Nephron progenitor cell (in vitro differentiated cells): ENCODE measurements at regions not wholly inside any gene's neighbourhood (a gene's known extent, or its start where the extent isn't known, plus 50 kb on each side); places are given as distances from the start of the nearest gene placed in this dataset.
A peak's percentile ranks its signal among the peaks of the same experiment; 100 is the strongest.

Experiments used
- DNase-seq: peaks from one replicate; pipeline ENCODE4 v3.0.0; 2021
- H3K27ac Mint-ChIP-seq: 2 replicates; pipeline ENCODE4 v1.8.0; 2021; ENCODE audit warnings: mild to moderate bottlenecking, moderate library complexity, mixed read lengths
- H3K27me3 Mint-ChIP-seq: 2 replicates; pipeline ENCODE4 v1.8.0; 2021; ENCODE audit warnings: mild to moderate bottlenecking, low read depth, mixed read lengths; ENCODE audit not compliant: poor library complexity
- H3K36me3 Mint-ChIP-seq: 2 replicates; pipeline ENCODE4 v1.8.0; 2021; ENCODE audit warnings: low read depth, mixed read lengths
- H3K4me1 Mint-ChIP-seq: 2 replicates; pipeline ENCODE4 v1.8.0; 2021; ENCODE audit warnings: mixed read lengths
- H3K4me3 Mint-ChIP-seq: 2 replicates; pipeline ENCODE4 v1.8.0; 2021; ENCODE audit warnings: mild to moderate bottlenecking, moderate library complexity, mixed read lengths
- H3K9me3 Mint-ChIP-seq: 2 replicates; pipeline ENCODE4 v1.8.0; 2021; ENCODE audit warnings: mild to moderate bottlenecking, moderate library complexity, mixed read lengths
- CTCF ChIP-seq: fragments of 200-600 bp; sonication (generic); IDR thresholded peaks from 2 replicates; pipeline ENCODE4 v1.5.0; 2021; ENCODE audit warnings: antibody characterized with exemption

GRCh38 chr6:141744194-141744925 lies 388.4 kb upstream of the GJE1 start:
- no peaks in the 10 kb centered on the region for H3K4me1 Mint-ChIP-seq
- no peak for TF ChIP-seq CTCF
- no peaks in the 10 kb centered on the region for H3K27me3 Mint-ChIP-seq
- no peak overlapping the region for H3K4me3 Mint-ChIP-seq
- peaks cover 8% of the 10 kb centered on the region for H3K36me3 Mint-ChIP-seq
- H3K27ac Mint-ChIP-seq: no peak overlapping the region
- H3K9me3 Mint-ChIP-seq: peaks cover 26% of the 10 kb centered on the region
- no peak for DNase-seq

- H3K4me3 Mint-ChIP-seq: no peak overlapping the region
- H3K4me1 Mint-ChIP-seq: no peaks in the 10 kb centered on the region
- TF ChIP-seq CTCF: no peak
- no peaks in the 10 kb centered on the region for H3K9me3 Mint-ChIP-seq
- no peaks in the 10 kb centered on the region for H3K27me3 Mint-ChIP-seq
- H3K36me3 Mint-ChIP-seq: no peaks in the 10 kb centered on the region
- DNase-seq: no peak
- no peak overlapping the region for H3K27ac Mint-ChIP-seq
These were observed 396.6 kb upstream of the GJE1 start for GRCh38 chr6:141736104-141736503.

GRCh38 chr6:141735126-141735525 lies 397.6 kb upstream of the GJE1 start:
- no peak for DNase-seq
- Mint-ChIP-seq H3K27ac (no peak overlapping the region), H3K27me3 (no peaks in the 10 kb centered on the region), H3K4me1 (no peaks in the 10 kb centered on the region), H3K4me3 (no peak overlapping the region), H3K36me3 (no peaks in the 10 kb centered on the region), H3K9me3 (no peaks in the 10 kb centered on the region)
- no peak for TF ChIP-seq CTCF

- Mint-ChIP-seq H3K4me3 (no peak overlapping the region), H3K4me1 (peaks cover 8% of the 10 kb centered on the region), H3K27me3 (peaks cover 2% of the 10 kb centered on the region), H3K9me3 (no peaks in the 10 kb centered on the region), H3K36me3 (no peaks in the 10 kb centered on the region), H3K27ac (no peak overlapping the region)
- TF ChIP-seq CTCF: no peak
- DNase-seq: no peak
These were observed 398.5 kb upstream of the GJE1 start for GRCh38 chr6:141734071-141734840.

GRCh38 chr6:141729146-141729545 lies 403.6 kb upstream of the GJE1 start:
- Mint-ChIP-seq H3K27ac (peak overlapping the region; percentile 60), H3K4me1 (peaks cover 20% of the 10 kb centered on the region), H3K9me3 (no peaks in the 10 kb centered on the region), H3K36me3 (no peaks in the 10 kb centered on the region), H3K27me3 (peaks cover 2% of the 10 kb centered on the region), H3K4me3 (no peak overlapping the region)
- no peak for DNase-seq
- no peak for TF ChIP-seq CTCF
